ENCODE measurements at regions not wholly inside any gene's neighbourhood (a gene's known extent, or its start where the extent isn't known, plus 50 kb on each side); places are given as distances from the start of the nearest gene placed in this dataset.

- Histone ChIP-seq H2AFZ (ENCODE audit: low read length) (no peak overlapping the region), H3K36me3 (ENCODE audit: insufficient read depth, low read length) (no peaks in the 10 kb centered on the region), H3K9me3 (ENCODE audit: low read depth, low read length) (no peaks in the 10 kb centered on the region), H3K79me2 (ENCODE audit: insufficient read depth, low read length) (no peaks in the 10 kb centered on the region), H3K4me3 (ENCODE audit: insufficient read depth, low read length) (no peak overlapping the region), H3K4me1 (ENCODE audit: insufficient read depth, low read length) (peaks cover 6% of the 10 kb centered on the region), H3K27me3 (ENCODE audit: insufficient read depth, low read length) (no peaks in the 10 kb centered on the region), H4K20me1 (ENCODE audit: insufficient read depth, low read length) (no peaks in the 10 kb centered on the region), H3K27ac (ENCODE audit: low read depth, low read length) (no peak overlapping the region), H3K4me2 (ENCODE audit: insufficient read depth, low read length) (no peak overlapping the region)
- TF ChIP-seq CTCF (IDR thresholded peaks at IDR 0.05; ENCODE audit: extremely low read depth, low read depth, low read length) = no peak
- no peak for DNase-seq (ENCODE audit: insufficient read length, low spot score, missing footprints)
Measured at GRCh38 chr4:100900134-100900533, 382.3 kb upstream of the EMCN start.

- H3K4me1 ChIP-seq (ENCODE audit: insufficient read depth, low read length) = peaks cover 6% of the 10 kb centered on the region
- DNase-seq (ENCODE audit: insufficient read length, low spot score, missing footprints) = no peak
- no peak overlapping the region for H2AFZ ChIP-seq (ENCODE audit: low read length)
- no peaks in the 10 kb centered on the region for H4K20me1 ChIP-seq (ENCODE audit: insufficient read depth, low read length)
- H3K4me2 ChIP-seq (ENCODE audit: insufficient read depth, low read length) = no peak overlapping the region
- no peaks in the 10 kb centered on the region for H3K36me3 ChIP-seq (ENCODE audit: insufficient read depth, low read length)
- H3K9me3 ChIP-seq (ENCODE audit: low read depth, low read length) = no peaks in the 10 kb centered on the region
- H3K4me3 ChIP-seq (ENCODE audit: insufficient read depth, low read length) = no peak overlapping the region
- no peak for TF ChIP-seq CTCF (IDR thresholded peaks at IDR 0.05; ENCODE audit: extremely low read depth, low read depth, low read length)
- no peaks in the 10 kb centered on the region for H3K79me2 ChIP-seq (ENCODE audit: insufficient read depth, low read length)
- no peak overlapping the region for H3K27ac ChIP-seq (ENCODE audit: low read depth, low read length)
- no peaks in the 10 kb centered on the region for H3K27me3 ChIP-seq (ENCODE audit: insufficient read depth, low read length)
Measured at GRCh38 chr4:100898844-100899243, 381.0 kb upstream of the EMCN start.

- Histone ChIP-seq H3K4me1 (ENCODE audit: insufficient read depth, low read length) (peaks cover 6% of the 10 kb centered on the region), H2AFZ (ENCODE audit: low read length) (peak overlapping the region; percentile 96), H3K9me3 (ENCODE audit: low read depth, low read length) (no peaks in the 10 kb centered on the region), H3K27ac (ENCODE audit: low read depth, low read length) (peak overlapping the region; percentile 49), H3K27me3 (ENCODE audit: insufficient read depth, low read length) (no peaks in the 10 kb centered on the region), H4K20me1 (ENCODE audit: insufficient read depth, low read length) (no peaks in the 10 kb centered on the region), H3K4me3 (ENCODE audit: insufficient read depth, low read length) (peak overlapping the region; percentile 71), H3K36me3 (ENCODE audit: insufficient read depth, low read length) (no peaks in the 10 kb centered on the region), H3K4me2 (ENCODE audit: insufficient read depth, low read length) (peak overlapping the region; percentile 82), H3K79me2 (ENCODE audit: insufficient read depth, low read length) (no peaks in the 10 kb centered on the region)
- DNase-seq (ENCODE audit: insufficient read length, low spot score, missing footprints) = no peak
- no peak for TF ChIP-seq CTCF (IDR thresholded peaks at IDR 0.05; ENCODE audit: extremely low read depth, low read depth, low read length)
Measured at GRCh38 chr4:100895556-100896197, 377.9 kb upstream of the EMCN start.

- Histone ChIP-seq H3K36me3 (ENCODE audit: insufficient read depth, low read length) (no peaks in the 10 kb centered on the region), H3K4me2 (ENCODE audit: insufficient read depth, low read length) (no peak overlapping the region), H4K20me1 (ENCODE audit: insufficient read depth, low read length) (no peaks in the 10 kb centered on the region), H3K79me2 (ENCODE audit: insufficient read depth, low read length) (no peaks in the 10 kb centered on the region), H2AFZ (ENCODE audit: low read length) (peak overlapping the region; percentile 96), H3K4me1 (ENCODE audit: insufficient read depth, low read length) (peaks cover 6% of the 10 kb centered on the region), H3K9me3 (ENCODE audit: low read depth, low read length) (no peaks in the 10 kb centered on the region), H3K27ac (ENCODE audit: low read depth, low read length) (no peak overlapping the region), H3K27me3 (ENCODE audit: insufficient read depth, low read length) (no peaks in the 10 kb centered on the region), H3K4me3 (ENCODE audit: insufficient read depth, low read length) (no peak overlapping the region)
- TF ChIP-seq CTCF (IDR thresholded peaks at IDR 0.05; ENCODE audit: extremely low read depth, low read depth, low read length) = no peak
- DNase-seq (ENCODE audit: insufficient read length, low spot score, missing footprints) = peak; percentile 26
Measured at GRCh38 chr4:100894339-100894870, 376.6 kb upstream of the EMCN start.

Data from osteoblast (primary cell).